HEK293 (cell line): ENCODE measurements at regions not wholly inside any gene's neighbourhood (a gene's known extent, or its start where the extent isn't known, plus 50 kb on each side); places are given as distances from the start of the nearest gene placed in this dataset.

Experiments
- CTCF ChIA-PET: fragments of 350-600 bp; formaldehyde crosslinking; extraction: SDS; loops from one replicate; lab custom pipeline; 2021; ENCODE audit warnings: antibody characterized with exemption; lab: Yijun Ruan, JAX
- POLR2A ChIA-PET: fragments of 300-600 bp; formaldehyde crosslinking; extraction: SDS; loops from one replicate; lab custom pipeline; 2020; ENCODE audit warnings: antibody characterized with exemption, inconsistent platforms; lab: Yijun Ruan, JAX
- H3K27ac ChIP-seq: fragments of 200-500 bp; sonication (Bioruptor generic); 2 replicates; pipeline ENCODE4 v1.5.1; 2014; ENCODE audit warnings: low read depth, low read length, control low read depth, inconsistent platforms; ENCODE audit errors: extremely low read depth
- H3K36me3 ChIP-seq, 2 experiments: fragments of 200-500 bp in 1 of 2; sonication (Bioruptor generic) in 1 of 2; 1 replicate in 1 of 2; 2 replicates in 1 of 2; pipeline ENCODE4 v1.5.1; 2014 to 2017; ENCODE audit warnings: inconsistent platforms in 2 of 2, low read length in 2 of 2; ENCODE audit not compliant: control insufficient read depth in 2 of 2, insufficient read depth in 1 of 2
- H3K4me1 ChIP-seq: fragments of 200-500 bp; sonication (Bioruptor generic); 2 replicates; pipeline ENCODE4 v1.5.1; 2014; ENCODE audit warnings: mild to moderate bottlenecking, low read length, inconsistent platforms; ENCODE audit not compliant: control insufficient read depth, insufficient read depth
- H3K4me3 ChIP-seq: 2 replicates; pipeline ENCODE4 v1.5.1; 2011; ENCODE audit warnings: low read depth, mild to moderate bottlenecking, control low read depth, low read length, moderate library complexity
- H3K9me3 ChIP-seq: fragments of 200-500 bp; sonication (Bioruptor generic); 2 replicates; pipeline ENCODE4 v1.5.1; 2014; ENCODE audit warnings: low read depth, low read length, inconsistent platforms; ENCODE audit not compliant: control insufficient read depth, insufficient read depth
- OSR2 ChIP-seq: fragments of 450-650 bp; formaldehyde crosslinking; IDR thresholded peaks from 2 replicates; pipeline ENCODE4 v1.5.1; 2016; ENCODE audit warnings: missing biosample characterization, missing genetic modification characterization
- ZFP41 ChIP-seq: fragments of 450-650 bp; formaldehyde crosslinking; IDR thresholded peaks from 2 replicates; pipeline ENCODE4 v1.5.1; 2016; ENCODE audit warnings: missing biosample characterization, missing genetic modification characterization, borderline replicate concordance
- ZNF157 ChIP-seq: fragments of 450-650 bp; formaldehyde crosslinking; IDR thresholded peaks from 2 replicates; pipeline ENCODE4 v1.5.1; 2016; ENCODE audit warnings: missing biosample characterization, missing genetic modification characterization
- ZNF169 ChIP-seq: fragments of 450-650 bp; formaldehyde crosslinking; IDR thresholded peaks from 2 replicates; pipeline ENCODE4 v1.5.1; 2016; ENCODE audit warnings: missing biosample characterization, missing genetic modification characterization
- ZNF214 ChIP-seq: fragments of 450-650 bp; formaldehyde crosslinking; IDR thresholded peaks from 2 replicates; pipeline ENCODE4 v1.5.1; 2017; ENCODE audit warnings: missing biosample characterization, mild to moderate bottlenecking, missing genetic modification characterization, borderline replicate concordance
- ZNF335 ChIP-seq: fragments of 450-650 bp; formaldehyde crosslinking; conservative IDR thresholded peaks from 2 replicates; pipeline ENCODE4 v1.5.1; 2016; ENCODE audit warnings: missing biosample characterization, missing genetic modification characterization
- ZNF350 ChIP-seq: fragments of 450-650 bp; formaldehyde crosslinking; IDR thresholded peaks from 2 replicates; pipeline ENCODE4 v1.5.0; 2017; ENCODE audit warnings: missing biosample characterization, mild to moderate bottlenecking, missing genetic modification characterization
- ZNF558 ChIP-seq: fragments of 450-650 bp; formaldehyde crosslinking; IDR thresholded peaks from 2 replicates; pipeline ENCODE4 v1.5.1; 2016; ENCODE audit warnings: missing biosample characterization, missing genetic modification characterization
- ZNF571 ChIP-seq: fragments of 450-650 bp; formaldehyde crosslinking; IDR thresholded peaks from 2 replicates; pipeline ENCODE4 v1.5.0; 2017; ENCODE audit warnings: missing biosample characterization, missing genetic modification characterization
- ZNF629 ChIP-seq: fragments of 450-650 bp; formaldehyde crosslinking; IDR thresholded peaks from 2 replicates; pipeline ENCODE4 v1.5.1; 2017; ENCODE audit warnings: missing biosample characterization, missing genetic modification characterization
- ZNF654 ChIP-seq: fragments of 450-650 bp; formaldehyde crosslinking; IDR thresholded peaks from 2 replicates; pipeline ENCODE4 v1.5.1; 2016; ENCODE audit warnings: low read depth, missing biosample characterization, missing genetic modification characterization
- ZNF660 ChIP-seq: fragments of 450-650 bp; IDR thresholded peaks from 2 replicates; pipeline ENCODE4 v1.5.1; 2018; ENCODE audit warnings: missing biosample characterization, mild to moderate bottlenecking, missing genetic modification characterization
- ZNF670 ChIP-seq: fragments of 450-650 bp; formaldehyde crosslinking; IDR thresholded peaks from 2 replicates; pipeline ENCODE4 v1.5.1; 2016; ENCODE audit warnings: missing biosample characterization, missing genetic modification characterization, low read depth
- ZNF677 ChIP-seq: fragments of 450-650 bp; IDR thresholded peaks from 2 replicates; pipeline ENCODE4 v1.5.0; 2018; ENCODE audit warnings: missing biosample characterization, mild to moderate bottlenecking, missing genetic modification characterization, moderate library complexity
- ZSCAN23 ChIP-seq: fragments of 450-650 bp; formaldehyde crosslinking; IDR thresholded peaks from 2 replicates; pipeline ENCODE4 v1.5.1; 2016; ENCODE audit warnings: missing biosample characterization, missing genetic modification characterization
- TF ChIP-seq, protein P1 (sequence below): fragments of 450-650 bp; formaldehyde crosslinking; IDR thresholded peaks from 2 replicates; pipeline ENCODE4 v1.5.1; 2016; ENCODE audit warnings: missing biosample characterization, missing genetic modification characterization
- TF ChIP-seq, protein P2 (sequence below): fragments of 450-650 bp; formaldehyde crosslinking; IDR thresholded peaks from 2 replicates; pipeline ENCODE4 v1.5.1; 2016; ENCODE audit warnings: missing biosample characterization, missing genetic modification characterization
- TF ChIP-seq, protein P3 (sequence below): fragments of 450-650 bp; formaldehyde crosslinking; IDR thresholded peaks from 2 replicates; pipeline ENCODE4 v1.5.1; 2016; ENCODE audit warnings: missing biosample characterization, missing genetic modification characterization, low read depth
- TF ChIP-seq, protein P4 (sequence below): fragments of 450-650 bp; formaldehyde crosslinking; IDR thresholded peaks from 2 replicates; pipeline ENCODE4 v1.5.1; 2016; ENCODE audit warnings: missing biosample characterization, missing genetic modification characterization
- TF ChIP-seq, protein P5 (sequence below): fragments of 450-650 bp; formaldehyde crosslinking; IDR thresholded peaks from 2 replicates; pipeline ENCODE4 v1.5.1; 2016; ENCODE audit warnings: missing biosample characterization, missing genetic modification characterization

DNA sequence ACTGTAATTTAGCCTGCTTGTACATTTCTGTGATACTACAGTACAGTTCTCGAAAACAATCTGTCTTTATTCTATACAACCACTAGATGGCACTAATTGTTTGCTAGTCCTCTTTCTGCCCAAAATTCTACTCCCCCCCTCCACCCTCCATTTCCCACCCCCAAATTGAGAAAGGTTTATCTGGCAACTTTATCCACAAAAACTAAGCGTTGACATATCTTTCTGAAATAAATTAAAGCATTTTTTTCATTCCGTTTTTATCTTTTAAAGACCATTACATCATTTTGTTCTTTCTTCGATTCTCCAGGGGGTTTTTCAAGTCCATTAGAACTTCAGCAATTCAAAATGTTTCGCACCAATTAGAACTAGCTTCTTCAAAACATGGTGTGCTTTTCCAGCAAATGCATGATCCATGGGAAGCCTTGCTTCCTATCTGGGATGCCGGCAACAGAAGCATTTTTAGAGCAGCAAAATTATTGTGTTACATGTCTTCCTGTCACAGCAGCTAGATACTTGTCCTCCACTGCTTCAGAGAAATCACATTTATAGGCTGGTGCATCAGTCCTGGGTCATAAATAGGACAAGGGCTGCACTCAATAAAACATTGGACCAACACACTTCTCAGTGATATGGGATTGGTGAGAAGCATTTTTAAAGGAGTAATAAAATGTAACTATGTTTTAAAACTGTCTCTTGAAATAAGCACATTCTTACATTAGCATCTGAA lies 241.3 kb downstream of the PAX3 start:
- Histone ChIP-seq H3K4me1 (peaks cover 6% of the 10 kb centered on the region; the same call in 1 of the 2 replicates), H3K36me3 (no peaks in the 10 kb centered on the region), H3K27ac (no peak overlapping the region), H3K9me3 (no peaks in the 10 kb centered on the region), H3K4me3 (no peak overlapping the region)
- ChIA-PET CTCF (interaction anchor here (0.6 to 3.8 kb wide), 19 partner anchors 17 to 1249 kb away, joined by 3 to 15 read pairs (median 3); no protein-coding TSS in a partner anchor), POLR2A (interaction anchor here (0.7 to 1.5 kb wide), 2 partner anchors 83 to 242 kb away, joined by 3 read pairs; partner anchors contain the start of gene PAX3)
- peak; percentile 98 for TF ChIP-seq ZNF660
- peak; percentile 89 for TF ChIP-seq ZNF654 (tag by site-specific recombination)
- TF ChIP-seq ZFP41 (tag by site-specific recombination), result no peak
- TF ChIP-seq ZNF335 (tag by site-specific recombination), result peak; percentile 29
- no peak for TF ChIP-seq ZNF571 (tag by site-specific recombination)
- TF ChIP-seq, protein P1, sequence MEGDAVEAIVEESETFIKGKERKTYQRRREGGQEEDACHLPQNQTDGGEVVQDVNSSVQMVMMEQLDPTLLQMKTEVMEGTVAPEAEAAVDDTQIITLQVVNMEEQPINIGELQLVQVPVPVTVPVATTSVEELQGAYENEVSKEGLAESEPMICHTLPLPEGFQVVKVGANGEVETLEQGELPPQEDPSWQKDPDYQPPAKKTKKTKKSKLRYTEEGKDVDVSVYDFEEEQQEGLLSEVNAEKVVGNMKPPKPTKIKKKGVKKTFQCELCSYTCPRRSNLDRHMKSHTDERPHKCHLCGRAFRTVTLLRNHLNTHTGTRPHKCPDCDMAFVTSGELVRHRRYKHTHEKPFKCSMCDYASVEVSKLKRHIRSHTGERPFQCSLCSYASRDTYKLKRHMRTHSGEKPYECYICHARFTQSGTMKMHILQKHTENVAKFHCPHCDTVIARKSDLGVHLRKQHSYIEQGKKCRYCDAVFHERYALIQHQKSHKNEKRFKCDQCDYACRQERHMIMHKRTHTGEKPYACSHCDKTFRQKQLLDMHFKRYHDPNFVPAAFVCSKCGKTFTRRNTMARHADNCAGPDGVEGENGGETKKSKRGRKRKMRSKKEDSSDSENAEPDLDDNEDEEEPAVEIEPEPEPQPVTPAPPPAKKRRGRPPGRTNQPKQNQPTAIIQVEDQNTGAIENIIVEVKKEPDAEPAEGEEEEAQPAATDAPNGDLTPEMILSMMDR (tag by site-specific recombination), result peak; percentile 79; the same call in 1 of the 2 replicates
- no peak for TF ChIP-seq ZNF558
- TF ChIP-seq, protein P2, sequence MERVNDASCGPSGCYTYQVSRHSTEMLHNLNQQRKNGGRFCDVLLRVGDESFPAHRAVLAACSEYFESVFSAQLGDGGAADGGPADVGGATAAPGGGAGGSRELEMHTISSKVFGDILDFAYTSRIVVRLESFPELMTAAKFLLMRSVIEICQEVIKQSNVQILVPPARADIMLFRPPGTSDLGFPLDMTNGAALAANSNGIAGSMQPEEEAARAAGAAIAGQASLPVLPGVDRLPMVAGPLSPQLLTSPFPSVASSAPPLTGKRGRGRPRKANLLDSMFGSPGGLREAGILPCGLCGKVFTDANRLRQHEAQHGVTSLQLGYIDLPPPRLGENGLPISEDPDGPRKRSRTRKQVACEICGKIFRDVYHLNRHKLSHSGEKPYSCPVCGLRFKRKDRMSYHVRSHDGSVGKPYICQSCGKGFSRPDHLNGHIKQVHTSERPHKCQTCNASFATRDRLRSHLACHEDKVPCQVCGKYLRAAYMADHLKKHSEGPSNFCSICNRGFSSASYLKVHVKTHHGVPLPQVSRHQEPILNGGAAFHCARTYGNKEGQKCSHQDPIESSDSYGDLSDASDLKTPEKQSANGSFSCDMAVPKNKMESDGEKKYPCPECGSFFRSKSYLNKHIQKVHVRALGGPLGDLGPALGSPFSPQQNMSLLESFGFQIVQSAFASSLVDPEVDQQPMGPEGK, result peak; percentile 71
- TF ChIP-seq, protein P3, sequence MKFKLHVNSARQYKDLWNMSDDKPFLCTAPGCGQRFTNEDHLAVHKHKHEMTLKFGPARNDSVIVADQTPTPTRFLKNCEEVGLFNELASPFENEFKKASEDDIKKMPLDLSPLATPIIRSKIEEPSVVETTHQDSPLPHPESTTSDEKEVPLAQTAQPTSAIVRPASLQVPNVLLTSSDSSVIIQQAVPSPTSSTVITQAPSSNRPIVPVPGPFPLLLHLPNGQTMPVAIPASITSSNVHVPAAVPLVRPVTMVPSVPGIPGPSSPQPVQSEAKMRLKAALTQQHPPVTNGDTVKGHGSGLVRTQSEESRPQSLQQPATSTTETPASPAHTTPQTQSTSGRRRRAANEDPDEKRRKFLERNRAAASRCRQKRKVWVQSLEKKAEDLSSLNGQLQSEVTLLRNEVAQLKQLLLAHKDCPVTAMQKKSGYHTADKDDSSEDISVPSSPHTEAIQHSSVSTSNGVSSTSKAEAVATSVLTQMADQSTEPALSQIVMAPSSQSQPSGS (tag by site-specific recombination), result peak; percentile 65; the same call in 1 of the 2 replicates

DNA sequence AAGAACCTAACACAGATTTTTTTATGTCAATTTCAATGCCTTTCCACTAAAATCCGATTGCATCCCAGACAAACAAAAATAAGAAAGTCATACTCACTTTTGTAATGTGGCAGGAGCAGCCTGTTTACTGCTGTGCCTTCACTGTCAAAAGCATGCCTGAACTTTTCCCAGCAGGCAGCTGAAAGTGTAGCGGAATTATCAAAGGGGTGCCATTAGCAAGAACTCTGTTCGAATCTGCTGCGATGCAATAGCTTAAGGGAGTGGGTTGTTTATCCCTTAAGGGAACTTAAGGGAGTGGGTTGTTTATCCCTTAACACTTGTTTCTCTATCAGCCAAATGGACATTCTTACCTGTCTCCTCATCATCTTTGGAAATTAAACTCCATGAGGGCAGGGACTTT lies 243.5 kb downstream of the PAX3 start:
- H3K27ac ChIP-seq, result no peak overlapping the region
- no peak overlapping the region for H3K4me3 ChIP-seq
- no peak for TF ChIP-seq ZNF629 (tag by site-specific recombination)
- TF ChIP-seq, protein P4, sequence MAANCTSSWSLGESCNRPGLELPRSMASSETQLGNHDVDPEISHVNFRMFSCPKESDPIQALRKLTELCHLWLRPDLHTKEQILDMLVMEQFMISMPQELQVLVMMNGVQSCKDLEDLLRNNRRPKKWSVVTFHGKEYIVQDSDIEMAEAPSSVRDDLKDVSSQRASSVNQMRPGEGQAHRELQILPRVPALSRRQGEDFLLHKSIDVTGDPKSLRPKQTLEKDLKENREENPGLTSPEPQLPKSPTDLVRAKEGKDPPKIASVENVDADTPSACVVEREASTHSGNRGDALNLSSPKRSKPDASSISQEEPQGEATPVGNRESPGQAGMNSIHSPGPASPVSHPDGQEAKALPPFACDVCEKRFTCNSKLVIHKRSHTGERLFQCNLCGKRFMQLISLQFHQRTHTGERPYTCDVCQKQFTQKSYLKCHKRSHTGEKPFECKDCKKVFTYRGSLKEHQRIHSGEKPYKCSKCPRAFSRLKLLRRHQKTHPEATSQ (tag by site-specific recombination), result no peak
- TF ChIP-seq OSR2, result no peak
- no peak for TF ChIP-seq ZNF169
- no peak for TF ChIP-seq ZNF670 (tag by site-specific recombination)
- TF ChIP-seq ZNF157 (tag by site-specific recombination), result no peak
- TF ChIP-seq, protein P5, sequence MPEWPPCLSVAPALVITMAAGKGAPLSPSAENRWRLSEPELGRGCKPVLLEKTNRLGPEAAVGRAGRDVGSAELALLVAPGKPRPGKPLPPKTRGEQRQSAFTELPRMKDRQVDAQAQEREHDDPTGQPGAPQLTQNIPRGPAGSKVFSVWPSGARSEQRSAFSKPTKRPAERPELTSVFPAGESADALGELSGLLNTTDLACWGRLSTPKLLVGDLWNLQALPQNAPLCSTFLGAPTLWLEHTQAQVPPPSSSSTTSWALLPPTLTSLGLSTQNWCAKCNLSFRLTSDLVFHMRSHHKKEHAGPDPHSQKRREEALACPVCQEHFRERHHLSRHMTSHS (tag by site-specific recombination), result no peak
- TF ChIP-seq ZFP41 (tag by site-specific recombination), result no peak
- no peak for TF ChIP-seq ZNF214
- TF ChIP-seq ZNF677 (tag by site-specific recombination), result no peak
- TF ChIP-seq ZNF350 (tag by site-specific recombination), result no peak
- TF ChIP-seq ZSCAN23 (tag by site-specific recombination), result no peak
- peaks cover 8% of the 10 kb centered on the region for H3K4me1 ChIP-seq
- ChIA-PET POLR2A (interaction anchor here (1.2 kb wide), 1 partner anchor 244 kb away, joined by 3 read pairs; the partner anchor contains the start of gene PAX3), CTCF (interaction anchor here (0.5 to 3.8 kb wide), 9 partner anchors 11 to 507 kb away, joined by 3 to 15 read pairs (median 4); no protein-coding TSS in a partner anchor)
- H3K9me3 ChIP-seq, result no peaks in the 10 kb centered on the region
- H3K36me3 ChIP-seq, result no peaks in the 10 kb centered on the region
